H1 (cell line): ENCODE measurements at regions not wholly inside any gene's neighbourhood (a gene's known extent, or its start where the extent isn't known, plus 50 kb on each side); places are given as distances from the start of the nearest gene placed in this dataset.

ENCODE experiments used
- ATF3 ChIP-seq: IDR thresholded peaks from 2 replicates; pipeline ENCODE4 v1.6.1; 2011; ENCODE audit warnings: low read depth, mild to moderate bottlenecking, low read length; ENCODE audit not compliant: insufficient read depth
- BACH1 ChIP-seq: IDR thresholded peaks from 2 replicates; pipeline ENCODE4 v1.6.1; 2012; ENCODE audit warnings: low read length, improper control_type of control experiment
- MAX ChIP-seq: IDR thresholded peaks from 2 replicates; pipeline ENCODE4 v1.6.1; 2012; ENCODE audit warnings: inconsistent platforms
- SAP30 ChIP-seq: fragments of 300-600 bp; sonication (generic); IDR thresholded peaks from 2 replicates; pipeline ENCODE4 v1.7.1; 2012; ENCODE audit warnings: low read length, moderate library complexity, mild to moderate bottlenecking, inconsistent platforms; ENCODE audit not compliant: insufficient read depth, insufficient replicate concordance
- TEAD4 ChIP-seq: IDR thresholded peaks from 2 replicates; pipeline ENCODE4 v1.6.1; 2012; ENCODE audit warnings: low read depth, low read length, inconsistent platforms, mixed read lengths

GRCh38 chr10:11683529-11684320, 58.5 kb upstream of the ECHDC3 start (continued):
- TF ChIP-seq MAX (no peak), SAP30 (no peak), BACH1 (no peak), TEAD4 (no peak), ATF3 (no peak)
